ENCODE measurements at regions not wholly inside any gene's neighbourhood (a gene's known extent, or its start where the extent isn't known, plus 50 kb on each side); places are given as distances from the start of the nearest gene placed in this dataset.

DNA sequence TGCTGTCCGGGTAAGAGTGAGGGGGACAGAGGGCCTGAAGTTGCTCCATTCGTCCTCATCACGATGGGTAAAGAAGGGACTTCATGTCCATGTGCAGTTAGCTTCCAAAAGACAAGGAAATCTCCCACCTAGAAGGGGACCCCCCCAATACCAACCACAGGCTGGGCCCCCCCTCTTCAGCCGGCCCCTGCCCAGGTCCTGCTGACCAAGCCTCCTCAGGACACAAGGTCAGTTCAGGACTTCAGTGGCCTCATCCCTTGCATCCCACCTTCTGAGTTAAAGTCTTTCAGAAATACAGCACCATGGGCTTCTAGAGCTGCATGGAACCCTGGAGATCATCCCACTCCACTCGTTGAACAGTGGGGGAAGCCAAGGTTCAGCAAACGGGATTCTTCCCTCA is 115.4 kb upstream of the ERG start (continued):
- TF ChIP-seq, protein P1, sequence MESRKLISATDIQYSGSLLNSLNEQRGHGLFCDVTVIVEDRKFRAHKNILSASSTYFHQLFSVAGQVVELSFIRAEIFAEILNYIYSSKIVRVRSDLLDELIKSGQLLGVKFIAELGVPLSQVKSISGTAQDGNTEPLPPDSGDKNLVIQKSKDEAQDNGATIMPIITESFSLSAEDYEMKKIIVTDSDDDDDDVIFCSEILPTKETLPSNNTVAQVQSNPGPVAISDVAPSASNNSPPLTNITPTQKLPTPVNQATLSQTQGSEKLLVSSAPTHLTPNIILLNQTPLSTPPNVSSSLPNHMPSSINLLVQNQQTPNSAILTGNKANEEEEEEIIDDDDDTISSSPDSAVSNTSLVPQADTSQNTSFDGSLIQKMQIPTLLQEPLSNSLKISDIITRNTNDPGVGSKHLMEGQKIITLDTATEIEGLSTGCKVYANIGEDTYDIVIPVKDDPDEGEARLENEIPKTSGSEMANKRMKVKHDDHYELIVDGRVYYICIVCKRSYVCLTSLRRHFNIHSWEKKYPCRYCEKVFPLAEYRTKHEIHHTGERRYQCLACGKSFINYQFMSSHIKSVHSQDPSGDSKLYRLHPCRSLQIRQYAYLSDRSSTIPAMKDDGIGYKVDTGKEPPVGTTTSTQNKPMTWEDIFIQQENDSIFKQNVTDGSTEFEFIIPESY (CRISPR knock-in tag; IDR thresholded peaks at IDR 0.05) = no peak
- TF ChIP-seq POLR2AphosphoS2 (IDR thresholded peaks at IDR 0.05; ENCODE audit: low read length) = no peak

DNA sequence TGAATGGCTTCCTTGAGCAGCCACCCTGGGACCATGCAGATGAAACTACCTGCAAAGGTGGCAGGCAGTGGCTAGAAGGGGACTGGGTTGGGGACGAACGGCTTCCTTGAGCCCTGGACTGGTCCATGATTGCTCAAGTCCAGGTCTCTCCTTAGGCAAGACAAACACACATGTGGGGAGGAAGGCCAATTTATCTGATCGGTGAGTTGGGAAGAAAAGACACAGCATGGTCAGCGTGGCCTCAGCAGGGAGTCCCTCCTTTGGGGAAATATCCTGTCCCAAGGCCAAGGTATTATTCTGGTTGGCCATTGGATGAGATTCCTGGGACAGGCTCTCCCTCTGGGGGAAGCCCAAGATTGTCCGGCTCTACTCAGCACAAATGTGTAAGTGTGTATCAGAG is 116.3 kb upstream of the ERG start:
- WGBS (ENCODE audit: insufficient coverage, low coverage, missing lambda C conversion rate) = 0% methylated on average over 3 of the region's 5 CpGs
- DNase-seq (ENCODE audit: extremely low read depth in 1 of 4, low spot score in 3 of 4) = no peak
- Histone ChIP-seq H3K27ac (ENCODE audit: extremely low read depth, low read depth, low read length) (no peak overlapping the region), H3K27me3 (ENCODE audit: control insufficient read depth in 2 of 2, insufficient read depth in 2 of 2, low read length in 2 of 2) (peaks cover 5 to 16% of the 10 kb centered on the region in 2 experiments; a peak in 4 of 5 replicates), H3K4me2 (ENCODE audit: insufficient read depth, low read length) (no peak overlapping the region), H4K20me1 (replicated peaks; ENCODE audit: control insufficient read depth, insufficient read depth, low read length) (no peaks in the 10 kb centered on the region), H3K9me3 (replicated peaks; ENCODE audit: control insufficient read depth, insufficient read depth, low read depth, low read length) (no peaks in the 10 kb centered on the region), H3K4me1 (replicated peaks in 1 of 2; ENCODE audit: control insufficient read depth in 2 of 2, insufficient read depth in 2 of 2, low read length in 2 of 2) (no peaks in the 10 kb centered on the region), H3K9me1 (ENCODE audit: control insufficient read depth, insufficient read depth, low read length) (no peaks in the 10 kb centered on the region), H3K36me3 (ENCODE audit: control insufficient read depth, insufficient read depth, low read length) (no peaks in the 10 kb centered on the region), H3K9ac (ENCODE audit: insufficient read depth in 1 of 2, low read depth in 2 of 2, low read length in 2 of 2) (no peak overlapping the region), H3K79me2 (ENCODE audit: control insufficient read depth, insufficient read depth, low read length) (no peaks in the 10 kb centered on the region), H3K4me3 (no peak overlapping the region), H2AFZ (ENCODE audit: low read depth, low read length) (no peak overlapping the region)
- FAIRE-seq = no peak
- POLR2A ChIA-PET = no interaction called here
- TF ChIP-seq MAFK (IDR thresholded peaks at IDR 0.05; ENCODE audit: low read length) = no peak
- no peak for TF ChIP-seq ZNF232 (CRISPR knock-in tag; IDR thresholded peaks at IDR 0.05)
- TF ChIP-seq RHOXF2B (CRISPR knock-in tag; conservative IDR thresholded peaks at IDR 0.05) = no peak
- no peak for TF ChIP-seq STAT5A (IDR thresholded peaks at IDR 0.05; ENCODE audit: borderline replicate concordance, low read length)
- TF ChIP-seq, protein P2, sequence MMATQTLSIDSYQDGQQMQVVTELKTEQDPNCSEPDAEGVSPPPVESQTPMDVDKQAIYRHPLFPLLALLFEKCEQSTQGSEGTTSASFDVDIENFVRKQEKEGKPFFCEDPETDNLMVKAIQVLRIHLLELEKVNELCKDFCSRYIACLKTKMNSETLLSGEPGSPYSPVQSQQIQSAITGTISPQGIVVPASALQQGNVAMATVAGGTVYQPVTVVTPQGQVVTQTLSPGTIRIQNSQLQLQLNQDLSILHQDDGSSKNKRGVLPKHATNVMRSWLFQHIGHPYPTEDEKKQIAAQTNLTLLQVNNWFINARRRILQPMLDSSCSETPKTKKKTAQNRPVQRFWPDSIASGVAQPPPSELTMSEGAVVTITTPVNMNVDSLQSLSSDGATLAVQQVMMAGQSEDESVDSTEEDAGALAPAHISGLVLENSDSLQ (IDR thresholded peaks at IDR 0.05) = no peak
- in situ Hi-C loops (cut with MboI) (no loop called here), intact Hi-C loops (cut with micrococcal nuclease) (no loop called here)
- no TSS peak for BruUV-seq (replicated peaks)
- no peak for ATAC-seq
- CTCF ChIA-PET (ENCODE audit: low intra/inter-chr PET ratio) = no interaction called here
